ENCODE measurements at regions not wholly inside any gene's neighbourhood (a gene's known extent, or its start where the extent isn't known, plus 50 kb on each side); places are given as distances from the start of the nearest gene placed in this dataset.

GRCh38 chr22:48957311-48957986 is 870.2 kb downstream of the BRD1 start:
- WGBS (ENCODE audit: low lambda C conversion rate) = 83% methylated on average over 7 of the region's 21 CpGs
- Histone ChIP-seq H3K4me1 (ENCODE audit: insufficient read depth, low read length) (no peaks in the 10 kb centered on the region), H3K4me2 (ENCODE audit: low read depth, low read length) (no peak overlapping the region), H3K9me3 (ENCODE audit: low read length) (no peaks in the 10 kb centered on the region), H3K79me2 (ENCODE audit: insufficient read depth, low read length) (no peaks in the 10 kb centered on the region), H3K9ac (ENCODE audit: insufficient read depth, low read depth, low read length) (no peak overlapping the region), H3K36me3 (replicated peaks in 1 of 2; ENCODE audit: control insufficient read depth in 1 of 2, insufficient read depth in 2 of 2, low read length in 2 of 2) (no peaks in the 10 kb centered on the region), H3K27ac (ENCODE audit: extremely low read length, insufficient read depth, low read length) (no peak overlapping the region), H3K4me3 (replicated peaks in 1 of 3; ENCODE audit: insufficient read depth in 1 of 3, low read depth in 2 of 3, low read length in 3 of 3) (no peak overlapping the region), H4K20me1 (ENCODE audit: insufficient read depth, low read length) (no peaks in the 10 kb centered on the region), H2AFZ (ENCODE audit: low read length) (no peak overlapping the region), H3K27me3 (ENCODE audit: control insufficient read depth in 1 of 2, insufficient read depth in 2 of 2, low read length in 2 of 2) (peaks cover 2 to 30% of the 10 kb centered on the region in 2 experiments; a peak in 3 of 5 replicates)
- no peak for DNase-seq (ENCODE audit: low spot score)
- ATAC-seq = no peak; the same call in 2 of the 3 replicates
- BruUV-seq (replicated peaks) = no TSS peak
- CTCF ChIA-PET (ENCODE audit: low intra/inter-chr PET ratio, low total read pairs) = no interaction called here
- intact Hi-C loops (cut with micrococcal nuclease; ENCODE audit: unreplicated experiment) (no loop called here), in situ Hi-C loops (cut with HindIII; ENCODE audit: extremely low pct_ligation_motif_present, low pct_unique_long_range_greater_than_20kb) (no loop called here)
- TF ChIP-seq GTF3A (CRISPR knock-in tag; conservative IDR thresholded peaks at IDR 0.05) (no peak), HNRNPLL (IDR thresholded peaks at IDR 0.05; ENCODE audit: low read depth, low read length, poor library complexity, severe bottlenecking) (no peak), ETV5 (CRISPR knock-in tag; IDR thresholded peaks at IDR 0.05; ENCODE audit: borderline replicate concordance) (no peak), GPBP1L1 (CRISPR knock-in tag; IDR thresholded peaks at IDR 0.05) (no peak), ZNF136 (CRISPR knock-in tag; IDR thresholded peaks at IDR 0.05; ENCODE audit: low read depth) (no peak), ZFP41 (CRISPR knock-in tag; IDR thresholded peaks at IDR 0.05; ENCODE audit: borderline replicate concordance) (no peak), ZNF10 (CRISPR knock-in tag; IDR thresholded peaks at IDR 0.05; ENCODE audit: borderline replicate concordance, low read depth) (no peak), RNF219 (CRISPR knock-in tag; IDR thresholded peaks at IDR 0.05) (no peak), THRA (CRISPR knock-in tag; IDR thresholded peaks at IDR 0.05; ENCODE audit: borderline replicate concordance) (no peak), ZNF317 (CRISPR knock-in tag; IDR thresholded peaks at IDR 0.05) (no peak)
- POLR2A ChIA-PET = no interaction called here
- no peak for FAIRE-seq

Data from HepG2 (cell line).